Gastroesophageal sphincter (tissue), 2 donors: ENCODE measurements at regions not wholly inside any gene's neighbourhood (a gene's known extent, or its start where the extent isn't known, plus 50 kb on each side); places are given as distances from the start of the nearest gene placed in this dataset.

Experiments
- EP300 ChIP-seq: sonication (generic); formaldehyde crosslinking; IDR thresholded peaks from one replicate; pipeline ENCODE4 v1.6.1; 2017; ENCODE audit warnings: antibody characterized with exemption, mild to moderate bottlenecking
- POLR2AphosphoS5 ChIP-seq: sonication (generic); formaldehyde crosslinking; IDR thresholded peaks from one replicate; pipeline ENCODE4 v1.6.1; 2017; ENCODE audit warnings: antibody characterized with exemption

DNA sequence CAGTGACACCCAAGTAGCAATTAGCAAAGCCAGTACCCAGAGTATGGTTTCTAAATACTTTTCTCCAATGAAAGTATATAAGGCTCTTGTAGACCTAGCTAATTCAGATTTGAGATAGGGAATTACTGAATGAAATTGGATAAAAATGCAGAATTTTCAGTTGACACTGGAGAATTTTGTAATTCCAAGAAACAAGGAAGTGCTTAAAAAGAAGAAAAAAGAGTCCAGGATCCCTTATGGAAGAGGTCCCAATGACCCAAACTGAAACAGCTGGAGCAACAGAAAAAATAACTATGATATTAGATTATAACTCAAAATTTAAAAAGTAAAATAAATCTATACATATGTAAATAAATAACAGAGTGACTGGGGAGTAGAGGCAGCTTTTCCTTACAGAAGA, 335.2 kb downstream of the C3orf38 start:
- TF ChIP-seq POLR2AphosphoS5 (no peak), EP300 (no peak)
